Activated CD8-positive, alpha-beta memory T cell treated with anti-CD3 and anti-CD28 coated beads, Interleukin-2, amount 10 ng/mL, durations not matched to agents 7 days and 5 days (primary cell): ENCODE measurements at regions not wholly inside any gene's neighbourhood (a gene's known extent, or its start where the extent isn't known, plus 50 kb on each side); places are given as distances from the start of the nearest gene placed in this dataset.
"Not testable (repeated sequence)": the region's sequence is repeated elsewhere in the genome, so short reads cannot be mapped to it uniquely, and the experiment has no call there.

Experiments
- ATAC-seq: fragments of 150-1000 bp; cut with Tn5 transposase; one replicate; pipeline ENCODE4 v1.10.0; 2021; ENCODE audit warnings: moderate library complexity
- CTCF ChIA-PET: fragments of 350-600 bp; sonication (Branson Sonifier 250); formaldehyde crosslinking; loops from one replicate; lab custom pipeline; 2021; ENCODE audit warnings: antibody characterized with exemption; lab: Charles Lee
- DNase-seq: peaks from one replicate; pipeline ENCODE4 v3.0.0-alpha.2; 2020
- H3K27ac Mint-ChIP-seq: one replicate; pipeline ENCODE4 v1.8.0; 2021; ENCODE audit warnings: mild to moderate bottlenecking, mixed read lengths
- H3K27me3 Mint-ChIP-seq: one replicate; pipeline ENCODE4 v1.8.0; 2021; ENCODE audit warnings: mixed read lengths
- H3K36me3 Mint-ChIP-seq: one replicate; pipeline ENCODE4 v1.8.0; 2021; ENCODE audit warnings: mild to moderate bottlenecking, mixed read lengths
- H3K4me1 Mint-ChIP-seq: one replicate; pipeline ENCODE4 v1.8.0; 2021; ENCODE audit warnings: mixed read lengths
- H3K4me3 Mint-ChIP-seq: one replicate; pipeline ENCODE4 v1.8.0; 2021; ENCODE audit warnings: mild to moderate bottlenecking, moderate library complexity, mixed read lengths
- H3K9me3 Mint-ChIP-seq: one replicate; pipeline ENCODE4 v1.8.0; 2022; ENCODE audit warnings: low read depth, mixed read lengths

- ATAC-seq (no peak), DNase-seq (no peak)
- no peaks in the 10 kb centered on the region for H3K4me1 Mint-ChIP-seq
- no peak overlapping the region for H3K4me3 Mint-ChIP-seq
- no peaks in the 10 kb centered on the region for H3K9me3 Mint-ChIP-seq
- CTCF ChIA-PET, result no interaction called here
- peaks cover 11% of the 10 kb centered on the region for H3K27me3 Mint-ChIP-seq
- no peaks in the 10 kb centered on the region for H3K36me3 Mint-ChIP-seq
- no peak overlapping the region for H3K27ac Mint-ChIP-seq
Measured at GRCh38 chr7:28323833-28324232, 88.5 kb upstream of the CREB5 start.

GRCh38 chr7:28328146-28328545 is 84.2 kb upstream of the CREB5 start:
- Mint-ChIP-seq H3K9me3 (no peaks in the 10 kb centered on the region), H3K36me3 (no peaks in the 10 kb centered on the region), H3K4me3 (no peak overlapping the region), H3K27ac (no peak overlapping the region), H3K4me1 (peaks cover 15% of the 10 kb centered on the region), H3K27me3 (peaks cover 9% of the 10 kb centered on the region)
- CTCF ChIA-PET, result no interaction called here
- ATAC-seq (no peak), DNase-seq (no peak)

GRCh38 chr7:28328822-28329660 is 83.3 kb upstream of the CREB5 start:
- H3K36me3 Mint-ChIP-seq, result no peaks in the 10 kb centered on the region
- H3K27ac Mint-ChIP-seq, result no peak overlapping the region
- CTCF ChIA-PET, result no interaction called here
- ATAC-seq, result no peak
- no peak overlapping the region for H3K4me3 Mint-ChIP-seq
- H3K4me1 Mint-ChIP-seq, result peaks cover 15% of the 10 kb centered on the region
- no peaks in the 10 kb centered on the region for H3K9me3 Mint-ChIP-seq
- no peak for DNase-seq
- peaks cover 12% of the 10 kb centered on the region for H3K27me3 Mint-ChIP-seq

GRCh38 chr7:28329661-28330363 is 82.5 kb upstream of the CREB5 start:
- Mint-ChIP-seq H3K27me3 (peaks cover 12% of the 10 kb centered on the region), H3K36me3 (no peaks in the 10 kb centered on the region), H3K4me1 (peaks cover 15% of the 10 kb centered on the region), H3K27ac (no peak overlapping the region), H3K9me3 (no peaks in the 10 kb centered on the region), H3K4me3 (no peak overlapping the region)
- no peak for DNase-seq
- CTCF ChIA-PET, result interaction anchor here (1.2 kb wide), 1 partner anchor 33 kb away, joined by 5 read pairs; no protein-coding TSS in a partner anchor
- peak; percentile 72 for ATAC-seq

- CTCF ChIA-PET, result interaction anchor here (1.2 kb wide), 1 partner anchor 34 kb away, joined by 5 read pairs; no protein-coding TSS in a partner anchor
- Mint-ChIP-seq H3K4me1 (peaks cover 15% of the 10 kb centered on the region), H3K36me3 (no peaks in the 10 kb centered on the region), H3K27ac (no peak overlapping the region), H3K4me3 (no peak overlapping the region), H3K9me3 (no peaks in the 10 kb centered on the region), H3K27me3 (peaks cover 12% of the 10 kb centered on the region)
- no peak for DNase-seq
- ATAC-seq, result peak; percentile 36
Measured at GRCh38 chr7:28330384-28331070, 81.8 kb upstream of the CREB5 start.

- Mint-ChIP-seq H3K27ac (no peak overlapping the region), H3K27me3 (peaks cover 12% of the 10 kb centered on the region), H3K36me3 (no peaks in the 10 kb centered on the region), H3K4me1 (peaks cover 15% of the 10 kb centered on the region), H3K4me3 (no peak overlapping the region), H3K9me3 (no peaks in the 10 kb centered on the region)
- DNase-seq (no peak), ATAC-seq (no peak)
- CTCF ChIA-PET, result no interaction called here
Measured at GRCh38 chr7:28332046-28332445, 80.3 kb upstream of the CREB5 start.

GRCh38 chr7:28333548-28333947 is 78.8 kb upstream of the CREB5 start:
- CTCF ChIA-PET, DNase-seq, H3K4me3 Mint-ChIP-seq, H3K9me3 Mint-ChIP-seq, H3K27ac Mint-ChIP-seq, H3K36me3 Mint-ChIP-seq, ATAC-seq: not testable (repeated sequence)
- peaks cover 15% of the 10 kb centered on the region for H3K27me3 Mint-ChIP-seq
- peaks cover 15% of the 10 kb centered on the region for H3K4me1 Mint-ChIP-seq

GRCh38 chr7:28336806-28337205 is 75.5 kb upstream of the CREB5 start:
- ATAC-seq, result no peak
- peaks cover 10% of the 10 kb centered on the region for H3K27me3 Mint-ChIP-seq
- no peaks in the 10 kb centered on the region for H3K36me3 Mint-ChIP-seq
- H3K4me1 Mint-ChIP-seq, result no peaks in the 10 kb centered on the region
- no peaks in the 10 kb centered on the region for H3K9me3 Mint-ChIP-seq
- no peak overlapping the region for H3K27ac Mint-ChIP-seq
- DNase-seq, result no peak
- CTCF ChIA-PET, result no interaction called here
- no peak overlapping the region for H3K4me3 Mint-ChIP-seq

- Mint-ChIP-seq H3K4me3 (no peak overlapping the region), H3K27me3 (peaks cover 10% of the 10 kb centered on the region), H3K4me1 (no peaks in the 10 kb centered on the region), H3K27ac (no peak overlapping the region), H3K9me3 (no peaks in the 10 kb centered on the region), H3K36me3 (no peaks in the 10 kb centered on the region)
- CTCF ChIA-PET, result no interaction called here
- no peak for ATAC-seq
- no peak for DNase-seq
Measured at GRCh38 chr7:28338041-28338440, 74.3 kb upstream of the CREB5 start.

- H3K36me3 Mint-ChIP-seq, result no peaks in the 10 kb centered on the region
- H3K9me3 Mint-ChIP-seq, result no peaks in the 10 kb centered on the region
- no peak overlapping the region for H3K27ac Mint-ChIP-seq
- no peak overlapping the region for H3K4me3 Mint-ChIP-seq
- DNase-seq (no peak), ATAC-seq (no peak)
- CTCF ChIA-PET, result no interaction called here
- H3K27me3 Mint-ChIP-seq, result peaks cover 8% of the 10 kb centered on the region
- H3K4me1 Mint-ChIP-seq, result no peaks in the 10 kb centered on the region
Measured at GRCh38 chr7:28343462-28343861, 68.9 kb upstream of the CREB5 start.

GRCh38 chr7:28346256-28346655 is 66.1 kb upstream of the CREB5 start:
- ATAC-seq, result no peak
- H3K27ac Mint-ChIP-seq, result no peak overlapping the region
- CTCF ChIA-PET, result no interaction called here
- no peaks in the 10 kb centered on the region for H3K4me1 Mint-ChIP-seq
- no peak for DNase-seq
- no peaks in the 10 kb centered on the region for H3K36me3 Mint-ChIP-seq
- no peaks in the 10 kb centered on the region for H3K9me3 Mint-ChIP-seq
- H3K27me3 Mint-ChIP-seq, result peaks cover 9% of the 10 kb centered on the region
- H3K4me3 Mint-ChIP-seq, result no peak overlapping the region

GRCh38 chr7:28346676-28347363 is 65.5 kb upstream of the CREB5 start:
- H3K36me3 Mint-ChIP-seq, result no peaks in the 10 kb centered on the region
- no peaks in the 10 kb centered on the region for H3K9me3 Mint-ChIP-seq
- H3K4me1 Mint-ChIP-seq, result no peaks in the 10 kb centered on the region
- no peak for ATAC-seq
- peaks cover 9% of the 10 kb centered on the region for H3K27me3 Mint-ChIP-seq
- DNase-seq, result no peak
- no peak overlapping the region for H3K27ac Mint-ChIP-seq
- CTCF ChIA-PET, result no interaction called here
- H3K4me3 Mint-ChIP-seq, result no peak overlapping the region
